T47D (cell line): ENCODE measurements at regions not wholly inside any gene's neighbourhood (a gene's known extent, or its start where the extent isn't known, plus 50 kb on each side); places are given as distances from the start of the nearest gene placed in this dataset.

Experiments used
- DNase-seq, 2 experiments: peaks; one replicate each; pipeline versions ENCODE4 v3.0.0 to v3.0.0-alpha.2; 2011 to 2012; ENCODE audit warnings: low read depth in 1 of 2, low spot score in 1 of 2
- JUND ChIP-seq: IDR thresholded peaks from 2 replicates; pipeline ENCODE4 v1.6.1; 2012; ENCODE audit warnings: low read depth
- in situ Hi-C: cut with HindIII; loops from 2 replicates; pipeline ENCODE4 v1.10.0; 2016; ENCODE audit warnings: low sequenced_read_pairs, low pct_unique_long_range_greater_than_20kb

DNA sequence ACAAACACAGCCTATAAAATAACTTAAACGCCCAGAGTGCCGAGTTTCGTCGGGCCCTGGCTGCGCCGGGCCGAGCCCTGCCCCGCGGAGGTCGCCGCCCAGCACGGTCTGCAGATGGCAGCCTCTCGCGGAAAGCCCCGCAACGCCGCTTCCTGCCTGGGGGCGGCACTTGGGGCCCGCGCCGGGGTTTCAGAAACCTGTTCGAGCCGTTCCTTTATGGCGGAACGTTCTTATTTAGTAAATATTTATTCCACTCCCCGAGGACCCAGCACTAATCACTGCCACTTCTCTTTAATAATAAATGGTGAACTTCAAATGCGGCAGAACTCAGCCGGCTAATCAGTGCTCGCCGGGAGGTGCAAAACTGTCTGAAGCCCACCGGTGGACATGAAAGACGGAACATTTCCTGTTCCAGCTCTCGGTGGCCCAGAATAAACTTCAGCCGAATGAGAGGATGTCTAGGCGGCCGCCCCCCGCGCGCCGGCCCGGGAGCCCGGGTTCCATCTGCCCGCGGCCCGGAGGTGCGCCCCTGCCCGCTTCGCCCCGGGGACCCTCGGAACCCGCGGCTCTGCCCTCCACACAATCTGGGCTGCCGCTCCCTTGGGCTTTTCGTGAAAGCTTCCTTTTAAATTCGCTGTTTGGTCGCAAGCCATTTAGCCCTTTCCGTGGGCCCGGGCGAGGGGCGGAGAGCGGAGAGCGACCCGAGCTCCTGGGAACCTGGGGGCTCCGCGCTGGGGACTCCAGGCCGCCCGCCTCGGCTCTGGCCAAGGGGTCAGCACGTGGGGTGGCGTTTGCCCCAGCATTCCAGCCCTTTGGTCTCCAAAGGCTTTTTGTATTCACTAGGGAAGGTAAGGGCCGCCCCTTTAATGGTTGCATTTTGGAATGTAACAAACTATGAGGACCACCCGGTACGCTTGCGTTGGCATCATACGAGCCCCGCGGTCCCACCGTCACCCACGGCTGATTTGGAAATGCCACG is 110.8 kb upstream of the ATP11B start:
- no peak for TF ChIP-seq JUND
- DNase-seq, result peak; percentile 80 to 82
- in situ Hi-C loops, result no loop called here

DNA sequence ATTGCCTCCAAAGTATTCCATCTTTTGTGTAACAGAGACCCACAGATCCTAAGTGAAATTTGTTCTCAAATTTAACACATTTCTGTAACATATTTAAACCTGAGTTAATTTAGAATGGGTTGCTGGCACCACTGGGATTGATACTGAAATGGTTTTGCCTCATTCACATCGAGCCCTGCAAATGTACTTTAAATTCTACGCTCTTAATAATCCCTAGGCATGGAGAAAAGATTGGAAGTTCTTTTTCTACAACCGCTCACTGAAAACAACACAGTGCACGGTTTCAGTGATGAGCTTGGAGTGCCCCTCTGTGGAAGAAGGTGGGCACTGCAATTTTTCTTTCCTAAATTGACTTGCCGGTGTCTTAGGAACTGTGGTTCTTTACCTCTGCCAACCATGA is 109.9 kb upstream of the ATP11B start:
- in situ Hi-C loops, result no loop called here
- no peak for TF ChIP-seq JUND
- peak; percentile 94 to 95 for DNase-seq

DNA sequence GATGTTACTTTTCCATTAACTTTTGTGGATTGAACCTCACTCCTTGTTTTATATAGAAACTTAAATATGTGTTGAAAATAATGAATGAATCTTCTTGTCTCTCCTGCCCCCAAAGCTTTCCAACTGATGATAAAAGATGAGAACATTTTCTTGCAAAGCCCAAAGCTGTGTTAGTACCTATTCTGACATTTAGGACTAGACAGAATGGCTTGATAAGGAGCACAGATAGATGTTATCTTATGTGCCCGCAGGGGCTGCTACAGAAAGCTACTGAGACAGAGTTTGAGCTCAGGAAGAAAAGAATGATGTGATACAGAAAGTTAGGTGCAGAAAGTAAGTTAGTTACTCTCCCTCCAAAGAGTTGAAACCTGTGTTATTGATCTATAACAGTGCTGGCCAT is 109.4 kb upstream of the ATP11B start:
- DNase-seq, result no peak
- no peak for TF ChIP-seq JUND
- in situ Hi-C loops, result no loop called here

DNA sequence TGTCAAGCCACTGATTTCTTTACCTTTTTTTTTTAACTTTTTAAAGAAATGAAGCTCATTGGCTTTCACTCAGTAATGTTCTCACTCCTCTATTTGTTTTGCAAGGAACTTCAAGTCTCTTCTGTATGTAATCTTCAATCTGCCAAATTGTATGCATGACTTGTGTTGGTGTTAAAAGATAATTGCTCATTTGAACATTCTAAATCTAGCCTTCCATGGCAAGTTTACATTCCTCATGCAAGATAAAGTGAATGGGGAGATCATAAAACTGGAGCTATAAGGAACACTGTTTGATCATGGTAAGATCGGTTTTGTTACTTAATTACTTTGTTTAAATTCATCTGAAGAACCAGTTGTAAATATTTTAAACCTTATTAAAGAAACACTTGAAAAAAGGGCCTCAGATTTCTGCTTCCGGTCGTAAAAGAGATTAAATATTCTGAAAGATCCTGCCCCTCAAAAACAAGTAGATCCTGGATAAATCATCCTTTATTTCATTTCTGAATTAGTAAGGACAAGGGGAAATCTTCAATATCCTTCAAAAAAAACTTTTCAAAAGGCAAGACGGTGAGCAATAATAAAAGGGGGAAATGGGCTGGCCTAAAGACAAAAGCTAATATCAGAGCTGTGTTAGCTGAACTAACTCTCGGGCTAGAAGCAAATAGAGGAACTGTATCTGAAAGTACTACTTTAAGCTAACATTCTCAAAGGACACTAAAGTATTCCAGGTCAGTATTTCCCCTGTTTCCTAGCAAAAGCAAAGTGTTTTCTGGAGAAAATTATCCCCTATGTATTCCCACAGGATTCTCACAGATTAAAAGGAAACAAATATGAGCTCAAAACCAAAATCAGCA is 107.0 kb upstream of the ATP11B start:
- in situ Hi-C loops, result no loop called here
- peak in 1 of 2 experiments; percentile 86 for DNase-seq
- peak; percentile 57 for TF ChIP-seq JUND

DNA sequence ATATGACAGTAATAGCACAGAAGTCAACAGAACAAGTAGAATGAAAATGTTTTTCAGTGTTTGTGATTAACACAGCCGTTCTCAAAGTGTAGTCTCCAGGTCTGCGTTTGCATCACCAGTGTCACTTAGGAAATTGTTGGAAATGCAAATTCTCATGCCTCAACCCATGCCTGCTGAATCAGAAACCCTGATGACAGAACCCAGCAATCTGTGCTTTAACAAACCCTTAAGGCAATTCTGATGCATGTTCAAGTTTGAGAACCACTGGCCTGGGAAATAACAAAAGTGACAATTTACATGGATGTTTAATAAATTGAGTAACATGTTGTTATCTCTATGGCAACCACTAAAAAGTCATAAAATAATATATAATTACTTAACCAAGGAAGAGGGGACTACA is 103.1 kb upstream of the ATP11B start:
- no peak for DNase-seq
- TF ChIP-seq JUND, result no peak
- in situ Hi-C loops, result no loop called here

DNA sequence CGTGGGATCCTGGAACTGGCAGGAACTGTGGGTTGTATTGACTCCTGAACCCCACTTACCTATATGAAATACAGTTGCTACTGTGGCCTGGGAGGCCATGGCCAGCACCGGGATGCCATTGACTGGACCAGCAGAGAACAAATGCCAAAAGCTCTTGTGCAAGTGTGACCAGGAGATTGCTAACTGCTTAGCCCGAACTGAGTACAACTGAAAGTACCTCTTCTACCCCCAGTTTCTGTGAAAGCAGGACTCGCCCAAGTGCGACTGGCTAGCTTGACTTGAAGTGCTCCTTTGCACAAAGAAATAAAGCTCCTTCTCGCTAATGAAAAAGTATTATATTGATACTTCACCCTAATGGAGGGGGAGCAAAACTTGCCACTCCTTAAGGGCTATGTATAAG is 101.3 kb upstream of the ATP11B start:
- DNase-seq, result no peak
- no peak for TF ChIP-seq JUND
- in situ Hi-C loops, result no loop called here

DNA sequence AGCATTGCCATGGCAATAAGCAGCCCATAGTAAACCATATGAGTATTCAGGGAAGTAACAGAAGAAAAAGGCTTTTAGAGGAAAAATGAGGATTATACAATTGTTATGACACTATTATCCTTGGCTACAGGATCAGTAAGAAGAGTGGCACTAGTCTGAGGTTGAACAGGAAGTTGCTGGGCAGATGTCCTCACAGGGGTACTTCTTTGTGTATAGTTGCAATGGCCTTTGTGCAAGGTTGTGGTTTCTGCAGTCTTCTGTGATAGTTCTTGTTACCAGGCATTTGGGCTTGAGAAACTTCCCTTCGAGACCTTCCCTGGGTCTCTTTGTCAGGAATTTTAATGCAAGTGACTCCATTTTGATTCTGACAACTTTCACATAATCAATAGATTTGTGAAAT is 100.6 kb upstream of the ATP11B start:
- no peak for DNase-seq
- in situ Hi-C loops, result no loop called here
- TF ChIP-seq JUND, result no peak

DNA sequence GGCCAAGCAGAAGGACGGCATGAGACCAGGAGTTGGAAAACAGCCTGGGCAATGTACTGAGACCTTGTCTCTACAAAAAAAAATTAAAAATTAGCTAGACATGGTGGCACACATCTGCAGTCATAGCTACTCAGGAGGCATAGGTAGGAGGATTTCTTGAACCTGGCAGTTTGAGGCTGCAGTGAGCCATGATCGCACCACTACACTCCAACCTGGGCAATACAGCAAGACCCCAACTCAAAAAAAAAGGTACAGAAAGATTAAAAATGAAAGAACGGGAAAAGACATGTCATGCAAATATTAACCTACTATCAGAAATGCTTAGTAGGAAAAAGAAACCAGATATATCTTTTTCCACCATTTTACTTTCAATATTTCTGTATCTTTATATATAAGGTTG is 99.6 kb upstream of the ATP11B start:
- no peak for TF ChIP-seq JUND
- in situ Hi-C loops, result no loop called here
- DNase-seq, result no peak

DNA sequence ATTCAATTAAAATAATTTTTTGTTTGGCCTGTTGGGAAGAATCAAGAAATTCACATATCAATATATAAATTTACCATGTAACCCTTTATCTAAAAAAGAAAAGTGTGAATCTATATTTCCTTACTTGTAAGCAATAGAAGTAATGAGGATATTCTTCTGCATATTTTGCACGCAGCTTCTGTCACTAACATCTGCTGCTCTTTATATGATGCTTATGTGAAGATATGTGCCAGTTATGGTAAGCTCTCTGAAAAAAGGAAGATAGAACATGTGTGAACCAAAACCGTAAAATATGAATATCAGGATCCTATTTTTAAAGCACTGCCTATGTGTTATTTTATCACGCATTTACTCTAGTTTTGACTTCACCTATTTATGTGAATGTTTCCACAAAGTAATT is 96.4 kb upstream of the ATP11B start:
- DNase-seq, result no peak
- no peak for TF ChIP-seq JUND
- in situ Hi-C loops, result no loop called here

DNA sequence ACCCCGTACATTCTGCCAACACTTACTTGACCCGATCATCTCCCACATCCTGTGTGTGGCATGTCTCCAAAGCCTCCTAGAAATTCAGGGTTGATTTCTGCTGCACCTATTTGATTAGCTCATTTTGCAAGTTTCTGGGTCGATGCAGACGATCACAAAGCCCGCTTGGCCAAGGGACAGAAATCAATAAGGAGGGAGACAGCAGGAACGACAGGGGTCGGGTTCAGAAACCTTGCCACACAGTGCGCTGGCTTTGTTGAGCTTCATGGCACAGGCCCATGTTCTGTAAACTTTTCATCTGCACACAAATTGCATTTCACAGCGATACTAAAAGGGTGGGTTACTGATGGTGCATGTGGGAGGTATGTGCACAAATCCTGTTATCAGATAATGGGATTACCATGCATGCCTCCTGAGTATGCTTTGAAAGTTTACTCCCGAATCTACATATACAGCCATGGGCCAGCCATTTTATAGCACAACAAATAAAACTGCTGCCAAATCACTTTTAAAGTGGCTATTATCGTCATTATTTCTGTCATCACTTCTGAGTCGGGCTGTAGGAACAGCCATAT is 95.9 kb upstream of the ATP11B start:
- DNase-seq, result peak in 1 of 2 experiments; percentile 89
- TF ChIP-seq JUND, result no peak

DNA sequence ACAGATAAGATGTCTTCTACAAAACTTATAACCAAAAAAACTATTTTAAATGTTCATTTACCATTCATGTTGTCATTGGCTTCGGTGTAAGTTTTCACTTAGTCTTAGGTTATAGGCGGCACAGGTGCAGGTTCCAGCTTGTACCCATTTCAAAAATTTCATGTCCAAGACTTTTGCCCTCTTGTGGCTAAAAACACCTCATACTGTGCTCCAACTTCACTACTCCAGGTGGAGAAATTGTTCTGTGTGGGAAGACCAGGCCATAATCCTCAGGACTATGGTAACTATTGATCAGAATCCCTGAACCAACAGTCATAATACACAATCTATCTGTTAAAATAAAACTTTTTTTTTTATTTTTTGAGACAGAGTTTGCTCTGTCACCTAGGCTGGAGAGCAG is 95.2 kb upstream of the ATP11B start:
- peak in 1 of 2 experiments; percentile 82 for DNase-seq
- TF ChIP-seq JUND, result no peak
- in situ Hi-C loops, result no loop called here

More for the DNA sequence above, 95.9 kb upstream of the ATP11B start:
- in situ Hi-C loops, result no loop called here

DNA sequence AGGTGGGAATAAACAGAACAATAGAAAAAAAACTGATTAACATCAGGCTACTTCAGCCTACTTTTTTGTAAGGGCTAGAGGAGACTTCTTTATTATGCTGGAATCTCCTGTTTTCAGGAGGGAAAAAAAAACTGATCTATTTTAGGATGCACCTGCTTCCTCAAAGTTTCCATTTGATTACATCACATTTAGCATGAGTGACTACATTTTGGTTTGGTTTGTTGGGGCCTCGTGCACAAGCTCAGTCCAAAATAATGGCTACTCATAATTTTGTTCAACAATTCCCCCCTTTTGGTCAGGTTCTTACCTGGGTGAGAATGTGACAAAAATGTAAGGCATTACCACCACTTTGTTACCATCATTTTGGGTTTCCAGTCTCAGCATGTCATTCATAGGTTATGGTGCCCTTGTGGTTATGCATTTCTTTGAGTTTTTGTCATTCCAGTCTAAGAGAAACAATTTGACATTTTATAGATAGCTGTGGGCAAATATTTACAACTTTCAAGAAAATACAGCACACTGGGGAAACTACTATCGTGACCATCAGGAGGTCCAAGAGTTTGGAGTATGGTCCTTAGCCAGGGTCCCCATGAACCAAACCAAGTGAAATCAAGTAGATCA is 93.6 kb upstream of the ATP11B start:
- no peak; the same call in 1 of the 2 replicates for TF ChIP-seq JUND
- in situ Hi-C loops, result no loop called here
- DNase-seq, result peak in 1 of 2 experiments; percentile 96

DNA sequence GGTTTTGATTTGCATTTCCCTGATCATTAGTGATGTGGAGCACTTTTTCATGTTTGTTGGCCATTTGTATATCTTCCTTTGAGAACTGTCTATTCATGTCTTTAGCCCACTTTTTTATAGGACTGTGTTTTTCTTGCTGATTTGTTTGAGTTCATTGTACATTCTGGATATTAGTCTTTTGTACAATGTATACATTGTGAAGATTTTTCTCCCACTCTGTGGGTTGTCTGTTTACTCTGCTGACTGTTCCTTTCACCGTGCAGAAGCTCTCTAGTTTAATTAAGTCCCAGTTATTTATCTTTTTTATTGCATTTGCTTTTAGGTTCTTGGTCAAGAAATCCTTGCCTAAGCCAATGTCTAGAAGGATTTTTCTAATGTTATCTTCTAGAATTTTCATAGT is 91.1 kb upstream of the ATP11B start:
- in situ Hi-C loops, result no loop called here
- DNase-seq, result peak in 1 of 2 experiments; percentile 90
- no peak for TF ChIP-seq JUND
